Hematopoietic multipotent progenitor cell treated with erythropoietin and hydrocortisone succinate and interleukin-3 and kit ligand, for 17 days (in vitro differentiated cells): ENCODE measurements at regions not wholly inside any gene's neighbourhood (a gene's known extent, or its start where the extent isn't known, plus 50 kb on each side); places are given as distances from the start of the nearest gene placed in this dataset.

Experiments used
- DNase-seq: peaks from one replicate; pipeline ENCODE4 v3.0.0-alpha.2; 2015; ENCODE audit warnings: low spot score

DNA sequence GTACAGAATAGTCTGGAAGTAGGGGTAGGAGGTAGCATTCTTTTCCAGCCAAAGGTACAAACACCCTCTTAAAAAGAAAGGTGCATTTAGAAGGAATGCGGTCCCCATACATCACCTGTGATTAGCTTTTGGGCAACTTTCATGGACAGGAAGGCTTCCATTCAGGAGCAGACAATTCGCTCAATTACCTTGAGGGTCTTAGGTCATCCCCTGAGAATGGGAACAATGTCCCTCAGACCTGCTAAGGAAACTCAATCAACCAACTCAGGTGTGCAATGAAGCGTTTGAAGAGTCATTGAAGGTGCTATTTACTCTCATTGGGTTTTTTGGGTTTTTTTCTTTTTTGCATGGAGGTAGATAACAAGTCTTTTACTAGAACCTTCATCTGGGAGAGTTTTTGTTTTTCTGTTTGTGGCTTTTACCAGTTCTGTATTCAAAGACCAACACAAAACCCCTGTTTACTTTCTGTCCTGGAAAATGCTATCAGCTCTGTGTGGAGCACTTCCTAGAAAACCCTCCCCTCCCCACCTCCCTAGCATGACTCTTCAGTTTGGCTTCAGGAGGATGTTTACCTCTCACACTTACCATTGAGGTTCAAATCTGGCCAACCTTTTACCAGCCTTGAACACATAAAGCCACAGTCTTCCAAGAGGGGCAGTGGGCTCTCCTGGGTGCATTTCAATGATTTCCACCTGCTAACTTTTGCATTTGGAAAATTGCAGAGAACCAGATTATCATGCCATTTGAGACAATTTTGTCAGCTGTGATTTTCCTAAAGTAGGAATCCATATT lies 271.2 kb upstream of the PRDM1 start:
- DNase-seq = no peak

DNA sequence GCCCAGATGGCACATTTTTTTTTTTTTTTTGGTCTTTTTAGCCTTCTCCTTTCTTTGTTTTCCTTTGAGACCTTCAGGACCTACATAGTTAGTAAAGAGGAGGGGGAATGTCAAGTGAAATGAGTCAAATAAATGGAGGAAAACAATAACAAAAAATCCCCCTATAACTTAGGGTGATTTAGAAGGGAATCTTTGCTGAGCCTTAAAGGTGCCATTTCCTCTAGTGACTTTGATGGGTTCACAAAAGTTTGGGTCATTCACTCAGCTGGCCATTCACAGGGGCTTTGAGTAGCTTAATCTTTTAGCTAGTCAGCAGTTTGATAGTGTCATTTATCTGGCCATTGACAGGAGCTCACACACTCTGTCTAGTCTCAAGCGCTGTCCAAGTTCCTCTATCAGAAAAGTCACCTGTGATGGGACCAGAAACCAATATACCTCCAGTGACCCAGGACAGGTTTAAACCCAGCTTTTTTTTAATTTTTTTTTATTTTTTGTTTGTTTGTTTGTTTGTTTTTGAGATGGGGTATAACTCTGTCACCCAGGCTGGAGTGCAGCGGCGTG lies 275.1 kb upstream of the PRDM1 start:
- DNase-seq = no peak

GRCh38 chr6:105810105-105810921 lies 275.8 kb upstream of the PRDM1 start:
- DNase-seq = no peak

GRCh38 chr6:105808571-105808970 lies 277.6 kb upstream of the PRDM1 start:
- no peak for DNase-seq

DNA sequence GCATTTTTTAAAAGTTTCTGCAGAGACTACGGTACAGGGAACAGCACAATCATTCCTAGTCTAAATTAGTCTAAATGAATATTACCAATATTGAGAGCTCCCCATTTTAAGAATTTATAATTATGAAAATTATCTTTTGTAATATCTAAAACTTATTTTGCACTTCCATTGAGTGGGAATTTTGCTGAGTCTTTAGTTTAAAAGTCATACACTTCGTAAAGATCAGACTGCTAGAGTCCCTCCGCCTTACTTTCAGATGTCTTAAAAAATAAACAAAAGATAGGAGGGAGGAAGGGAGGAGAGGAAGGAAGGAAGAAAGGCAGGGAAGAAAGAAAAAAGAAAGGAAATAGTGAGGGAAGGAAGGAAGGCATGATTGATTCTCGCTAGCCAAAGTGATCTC lies 278.2 kb upstream of the PRDM1 start:
- no peak for DNase-seq

GRCh38 chr6:105806486-105806920 lies 279.6 kb upstream of the PRDM1 start:
- no peak for DNase-seq

DNA sequence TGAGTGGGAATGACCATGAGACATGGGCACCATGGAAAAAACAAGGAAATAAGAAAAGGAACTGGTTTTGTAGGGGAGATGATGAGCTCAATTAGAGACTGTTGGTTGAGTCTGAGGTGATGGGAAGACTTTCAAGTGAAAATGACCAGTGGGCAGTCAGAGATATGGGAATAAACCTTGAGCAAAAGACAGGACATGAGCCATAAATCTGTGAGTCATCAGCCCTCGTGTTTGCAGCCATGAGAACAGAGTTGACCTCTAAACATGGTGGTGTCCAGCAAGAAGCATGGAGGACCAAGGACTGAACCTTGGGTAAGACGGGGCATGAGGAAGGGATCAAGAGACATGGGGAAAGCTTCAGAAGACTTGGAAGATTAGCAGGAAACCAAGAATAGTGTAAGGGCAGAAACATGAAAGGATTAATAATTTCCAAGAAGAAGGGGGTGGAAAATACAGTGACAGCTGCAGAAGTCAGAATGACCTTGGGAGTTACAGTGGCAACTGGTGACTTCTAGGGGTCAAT lies 280.6 kb upstream of the PRDM1 start:
- no peak for DNase-seq

DNA sequence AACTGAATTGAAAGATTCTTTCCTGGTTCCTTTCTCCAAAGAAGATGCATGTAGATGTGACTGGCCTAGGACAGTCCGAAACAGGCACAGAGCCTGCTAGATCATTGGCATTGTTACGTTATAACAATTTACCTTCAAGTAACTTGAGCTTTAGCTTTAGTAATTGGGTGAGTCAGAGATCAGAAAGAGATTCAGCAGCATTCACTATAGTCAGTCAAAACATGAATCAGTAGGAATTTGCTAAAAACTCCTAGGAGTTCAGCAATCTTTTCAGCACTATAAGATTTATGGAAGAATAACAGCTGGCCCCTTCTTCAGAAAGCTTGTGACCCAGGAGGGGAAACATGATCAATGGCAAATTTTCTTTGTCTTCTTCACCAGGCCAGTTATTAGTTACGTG lies 281.7 kb upstream of the PRDM1 start:
- DNase-seq = no peak

GRCh38 chr6:105804000-105804399 lies 282.1 kb upstream of the PRDM1 start:
- no peak for DNase-seq

DNA sequence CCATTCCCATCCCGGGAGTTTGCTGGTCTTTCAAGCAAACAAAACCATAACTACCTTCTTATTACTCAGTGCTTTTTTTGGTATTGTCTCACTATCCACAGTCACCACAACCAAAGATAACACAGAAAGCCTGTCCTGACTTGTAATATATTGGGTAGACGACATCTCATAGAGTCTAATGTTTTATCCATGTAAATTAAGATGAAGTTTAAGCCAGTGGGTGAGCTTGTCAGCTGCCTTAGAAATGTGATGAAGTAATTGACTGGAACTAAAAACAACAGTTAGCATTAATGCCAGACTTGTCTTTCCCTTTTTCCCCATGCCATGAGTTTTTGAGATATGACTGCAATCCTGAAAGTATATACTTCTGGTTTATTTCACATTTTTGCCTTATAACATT lies 282.7 kb upstream of the PRDM1 start:
- no peak for DNase-seq

DNA sequence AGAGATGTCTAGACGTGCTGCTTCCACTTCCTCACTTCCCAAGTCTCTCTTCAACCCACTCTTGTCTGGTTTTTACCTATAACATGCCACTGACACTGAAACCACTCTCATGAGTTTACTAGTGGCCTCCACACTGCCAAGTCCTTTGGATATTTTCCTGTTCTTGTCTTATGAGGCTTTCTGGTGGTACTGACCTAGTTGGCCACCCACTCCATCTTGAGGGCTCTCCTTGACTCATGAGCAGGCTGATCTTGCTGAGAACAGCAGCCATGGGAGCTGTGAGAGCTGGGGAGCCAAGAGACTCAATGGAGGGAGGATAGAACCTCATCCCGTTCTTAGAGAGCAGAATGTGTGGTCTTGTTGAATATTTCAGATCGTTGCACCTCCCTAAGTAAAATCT lies 283.4 kb upstream of the PRDM1 start:
- DNase-seq = no peak

- DNase-seq = no peak
Measured at GRCh38 chr6:105800871-105801270, 285.3 kb upstream of the PRDM1 start.

DNA sequence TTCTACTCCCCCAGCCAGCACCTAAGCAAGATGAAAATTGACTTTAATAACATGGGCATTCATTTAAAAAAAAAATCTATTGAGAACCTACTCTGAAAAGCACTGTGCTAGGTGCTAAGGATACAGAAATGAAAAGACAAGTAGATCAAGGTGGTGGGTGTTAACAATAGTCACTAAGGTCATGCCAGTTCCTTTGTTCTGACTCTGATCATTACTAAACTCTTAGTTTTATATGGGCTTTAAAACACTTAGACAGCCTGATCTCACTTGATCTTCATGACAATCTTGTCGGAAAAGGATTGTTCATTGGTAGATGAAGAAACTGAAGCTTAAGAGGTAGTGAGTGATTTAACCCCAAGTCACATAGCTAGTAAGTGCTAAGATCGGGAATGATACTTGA lies 285.7 kb upstream of the PRDM1 start:
- no peak for DNase-seq

DNA sequence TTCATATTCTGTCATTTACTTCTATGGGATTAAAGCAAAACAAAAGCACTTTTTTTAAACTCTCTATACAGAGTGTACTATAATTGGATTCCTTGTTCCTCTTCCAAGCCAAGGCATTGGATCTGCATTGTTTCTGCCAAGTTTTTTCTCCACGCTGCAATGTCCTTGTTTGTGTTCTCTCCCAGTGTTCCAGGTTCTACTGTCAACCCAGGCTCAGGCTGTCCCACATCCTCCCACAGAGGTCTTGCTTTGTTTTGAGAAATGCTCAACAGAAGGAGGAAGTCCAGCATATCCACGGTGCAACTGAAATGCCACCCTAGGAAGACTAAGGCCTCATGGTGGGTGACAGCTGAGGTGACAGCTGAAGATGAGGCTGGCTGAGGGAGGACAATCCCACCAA lies 287.1 kb upstream of the PRDM1 start:
- no peak for DNase-seq

DNA sequence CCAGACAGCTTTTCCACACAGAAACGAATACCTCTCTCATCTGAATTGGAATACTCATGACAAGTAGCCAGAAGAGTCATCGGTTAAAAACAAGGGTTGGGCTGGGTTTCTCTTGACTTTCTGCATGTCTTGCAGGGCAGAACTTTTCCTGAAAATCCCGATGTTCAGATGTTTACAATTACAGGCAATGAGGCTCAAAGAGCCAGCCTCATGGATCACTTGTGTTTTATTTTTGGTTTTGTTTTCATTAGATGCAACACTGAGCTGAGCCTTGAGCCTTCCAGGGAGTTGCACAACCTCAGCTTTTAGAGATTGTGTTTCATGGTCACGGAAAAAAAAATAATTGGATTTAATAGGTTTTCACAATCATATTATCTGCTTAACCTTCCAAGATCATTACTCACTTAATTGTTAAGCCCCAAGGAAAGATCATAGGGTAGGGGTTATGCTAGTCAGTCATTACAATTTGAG lies 288.1 kb upstream of the PRDM1 start:
- DNase-seq = no peak

GRCh38 chr6:105797286-105797979 lies 288.7 kb upstream of the PRDM1 start:
- no peak for DNase-seq

GRCh38 chr6:105795913-105796517 lies 290.1 kb upstream of the PRDM1 start:
- DNase-seq = no peak

GRCh38 chr6:105795366-105795765 lies 290.8 kb upstream of the PRDM1 start:
- no peak for DNase-seq

DNA sequence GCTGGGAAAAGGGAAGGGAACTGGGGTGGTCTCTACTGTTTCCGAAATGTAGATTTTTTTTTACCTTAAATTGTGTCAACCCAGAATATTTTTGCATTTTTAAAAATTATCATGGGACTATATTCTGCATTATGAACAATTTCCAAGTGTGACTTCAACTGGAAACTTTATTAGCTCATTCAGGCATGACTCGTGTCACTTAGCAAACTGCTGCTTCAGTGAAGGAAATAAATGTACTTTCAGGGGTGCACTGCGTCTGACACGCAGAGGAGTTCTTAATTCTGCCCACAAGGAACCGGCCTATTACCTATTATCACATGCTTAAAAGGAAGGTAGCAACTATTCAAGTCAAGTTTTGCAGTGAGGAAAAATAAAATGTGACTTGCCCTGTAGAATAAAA lies 291.3 kb upstream of the PRDM1 start:
- no peak for DNase-seq

DNA sequence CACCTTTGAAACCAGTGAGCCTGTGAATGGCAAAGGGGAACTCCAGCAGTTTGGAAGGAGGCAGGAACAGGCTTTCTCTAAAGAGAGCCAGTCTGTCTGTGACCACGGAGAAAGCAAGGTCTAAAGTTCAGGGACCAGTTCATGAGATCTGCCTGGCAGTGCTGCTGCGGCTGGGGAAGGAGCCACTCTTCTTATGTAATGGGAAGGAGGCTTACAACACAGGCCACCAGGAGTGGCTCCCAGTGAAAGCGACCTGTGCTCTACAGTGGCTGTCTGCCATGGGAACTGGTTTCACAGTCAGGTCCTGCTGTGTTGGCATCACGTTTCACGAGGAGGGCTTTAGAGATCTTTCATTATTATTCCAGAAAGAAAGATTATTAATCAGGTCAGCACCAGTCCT lies 291.9 kb upstream of the PRDM1 start:
- no peak for DNase-seq

DNA sequence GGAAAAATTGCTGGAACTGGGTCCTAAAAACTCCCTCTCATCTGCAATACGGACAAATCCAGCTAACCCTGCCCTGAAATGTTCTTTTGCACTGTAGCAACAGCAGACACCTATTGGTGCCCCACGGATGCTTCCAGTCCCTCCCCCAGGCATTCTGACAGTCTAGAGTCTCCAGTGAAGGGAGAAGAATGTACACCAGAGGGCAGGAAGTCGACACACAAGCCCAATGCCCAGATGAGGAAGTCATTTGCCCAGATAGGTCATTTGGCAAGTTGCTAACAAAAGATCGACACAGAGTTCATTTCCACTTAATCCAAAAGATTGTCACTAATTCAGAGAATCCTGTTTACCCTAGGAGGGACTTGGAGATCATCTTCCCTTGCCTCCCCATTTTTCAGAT lies 293.0 kb upstream of the PRDM1 start:
- DNase-seq = no peak
